ENCODE measurements at regions not wholly inside any gene's neighbourhood (a gene's known extent, or its start where the extent isn't known, plus 50 kb on each side); places are given as distances from the start of the nearest gene placed in this dataset.

- DNase-seq = no peak
Measured at GRCh38 chr3:72591522-72592421, 256.5 kb downstream of the SHQ1 start.

- DNase-seq = no peak
Measured at GRCh38 chr3:72590732-72591221, 257.5 kb downstream of the SHQ1 start.

GRCh38 chr3:72587282-72587681, 261.0 kb downstream of the SHQ1 start:
- DNase-seq = no peak

- DNase-seq = no peak
Measured at GRCh38 chr3:72586694-72587093, 261.6 kb downstream of the SHQ1 start.

GRCh38 chr3:72585966-72586365, 262.3 kb downstream of the SHQ1 start:
- DNase-seq = no peak

DNA sequence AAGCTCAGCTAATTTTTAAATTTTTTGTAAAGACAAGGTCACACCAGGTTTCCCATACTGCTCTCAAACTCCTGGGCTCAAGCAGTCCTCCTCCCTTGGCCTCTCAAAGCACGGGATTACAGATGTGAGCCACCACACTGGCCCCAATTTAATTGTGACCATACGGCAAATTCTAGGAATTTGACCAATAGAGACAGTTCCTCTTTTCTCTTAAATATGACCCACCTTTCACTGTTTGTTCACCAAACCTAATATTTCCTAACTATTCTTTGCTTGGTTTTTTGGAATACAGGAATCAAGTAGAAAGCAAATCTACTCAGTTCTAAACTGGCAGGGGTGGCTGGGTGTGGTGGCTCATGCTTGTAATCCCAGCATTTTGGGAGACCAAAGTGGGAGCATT, 264.0 kb downstream of the SHQ1 start:
- DNase-seq = no peak

DNA sequence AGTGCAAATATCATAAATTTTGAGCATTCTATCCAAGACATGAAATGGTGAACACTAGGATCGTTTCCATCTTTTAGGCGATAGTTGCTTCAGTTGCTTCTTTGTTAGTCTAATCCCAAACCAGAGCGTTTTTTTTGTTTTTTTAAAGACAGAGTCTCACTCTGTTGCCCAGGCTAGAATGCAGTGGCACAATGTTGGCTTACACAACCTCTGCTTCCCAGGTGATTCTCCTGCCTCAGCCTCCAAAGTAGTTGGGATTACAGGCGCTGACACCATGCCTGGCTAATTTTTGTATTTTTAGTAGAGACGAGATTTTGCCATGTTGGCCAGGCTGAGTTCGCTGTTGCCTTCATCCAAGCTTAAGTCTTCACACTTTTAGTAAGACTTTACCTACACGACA, 265.3 kb downstream of the SHQ1 start:
- DNase-seq = no peak

DNA sequence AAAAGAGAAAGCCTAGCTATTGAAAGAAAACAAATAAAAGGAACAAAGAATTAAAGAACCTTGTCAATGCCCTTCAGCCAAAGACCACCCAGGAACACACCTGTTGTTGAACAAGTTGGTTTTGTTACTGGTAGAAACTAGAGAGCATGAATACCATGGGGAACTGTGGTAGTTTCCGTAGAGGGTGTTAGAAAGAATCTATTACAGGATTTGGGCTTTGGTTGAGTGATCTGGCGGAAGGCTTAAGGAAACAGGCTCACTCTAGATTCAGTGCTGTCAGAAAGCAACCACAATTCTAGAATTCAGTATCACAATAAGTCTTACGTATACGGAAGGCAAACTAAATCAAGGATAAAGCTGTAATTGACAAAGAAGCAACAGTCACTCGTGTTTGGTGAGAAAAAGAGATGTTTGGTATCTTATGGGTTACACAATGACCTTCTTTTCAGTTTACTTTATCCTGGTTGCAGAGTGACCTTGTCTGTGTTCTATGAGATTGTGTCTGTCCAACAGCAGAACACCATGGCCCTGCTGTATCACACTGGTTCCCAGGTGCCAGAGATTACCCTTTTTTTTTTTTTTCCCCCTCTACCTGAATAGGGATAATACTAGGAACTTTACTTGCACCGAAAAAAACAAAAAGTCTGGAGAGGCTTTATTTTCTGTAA, 265.9 kb downstream of the SHQ1 start:
- no peak for DNase-seq

DNA sequence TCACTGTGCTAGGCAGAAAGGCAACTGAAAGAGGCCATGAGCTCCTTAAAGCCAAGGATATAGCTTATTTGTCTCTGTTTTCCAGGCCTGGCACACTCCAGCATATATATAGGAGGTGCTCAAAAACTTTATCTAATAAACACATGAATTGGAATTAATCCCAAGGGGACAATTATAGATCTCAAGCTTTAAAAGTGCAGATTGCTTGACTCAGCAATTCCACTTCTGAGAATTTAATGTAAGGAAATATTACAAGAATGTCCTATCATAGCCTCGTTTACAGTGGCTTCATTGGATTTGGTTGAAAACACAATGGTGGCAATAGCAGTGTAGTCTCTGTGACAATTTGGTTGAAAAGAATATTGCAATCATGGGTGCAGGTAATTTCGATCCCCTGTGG, 267.3 kb downstream of the SHQ1 start:
- no peak for DNase-seq

- DNase-seq = no peak
Measured at GRCh38 chr3:72580246-72580756, 267.9 kb downstream of the SHQ1 start.

DNA sequence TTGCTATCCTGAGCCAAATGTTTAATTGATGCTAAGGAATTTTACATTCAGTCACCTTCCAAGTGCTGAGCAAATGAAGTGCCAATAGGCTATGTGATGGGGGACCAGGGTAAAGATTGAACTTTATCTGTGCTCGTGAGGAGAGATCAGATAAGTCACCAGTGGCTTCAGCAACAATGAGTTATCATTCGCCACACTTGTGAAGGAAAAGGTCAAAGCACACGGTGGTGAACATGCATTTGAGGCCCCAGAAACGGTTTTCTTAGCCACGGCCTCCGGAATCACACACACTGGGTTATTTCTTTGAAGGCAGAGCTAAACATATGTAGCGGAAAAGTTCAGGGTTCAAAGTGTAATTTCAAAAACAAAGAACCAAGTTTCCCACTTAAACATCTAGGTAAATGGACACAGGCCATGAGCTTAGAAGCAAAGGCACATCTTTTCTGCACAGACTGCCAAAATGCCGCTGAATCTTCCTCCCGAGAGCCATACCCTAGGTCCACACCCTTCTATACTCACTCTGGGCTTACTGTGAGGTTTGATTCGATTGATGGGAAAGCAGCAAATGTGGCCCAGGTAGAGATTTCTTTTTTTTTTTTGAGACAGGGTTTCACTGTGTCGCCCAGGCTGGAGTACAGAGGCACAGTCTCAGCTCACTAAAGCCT, 268.5 kb downstream of the SHQ1 start:
- DNase-seq = no peak

DNA sequence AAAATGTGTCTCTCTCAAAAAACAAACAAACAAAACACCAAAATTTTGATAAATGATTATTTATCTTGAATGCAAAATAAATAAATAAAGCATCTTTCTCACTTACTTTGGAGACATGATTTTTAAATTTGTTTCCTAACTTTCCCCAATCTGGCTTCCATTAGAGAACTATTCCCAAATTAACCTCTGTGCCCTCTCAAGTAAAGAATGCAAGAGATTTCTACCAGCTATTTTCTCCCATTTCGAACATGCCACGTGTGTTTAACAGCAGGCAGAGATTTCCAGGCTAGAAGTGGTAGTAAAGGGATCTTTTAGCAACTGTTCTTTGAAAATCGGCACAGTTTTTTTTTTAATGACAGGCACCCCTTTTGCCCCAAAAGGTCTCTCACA, 269.1 kb downstream of the SHQ1 start:
- DNase-seq = no peak

GRCh38 chr3:72577190-72577589, 271.1 kb downstream of the SHQ1 start:
- no peak for DNase-seq

DNA sequence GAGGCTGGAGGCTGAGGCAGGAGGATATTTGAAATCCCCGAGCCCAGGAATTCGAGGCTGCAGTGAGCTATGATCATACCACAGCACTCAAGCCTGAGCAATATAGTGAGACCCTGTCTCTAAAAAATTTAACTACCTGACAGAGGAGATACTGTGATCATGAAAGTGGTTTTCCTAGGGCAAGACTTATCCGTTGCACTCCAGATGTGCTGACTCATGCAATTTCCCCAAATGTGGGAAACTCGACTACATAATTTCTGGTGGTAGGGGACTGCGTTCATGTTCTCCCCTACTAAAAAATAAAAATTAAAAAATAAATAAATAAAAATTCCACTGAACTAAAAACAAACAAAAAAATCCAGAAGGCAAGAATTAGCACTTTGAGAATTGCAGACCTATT, 271.7 kb downstream of the SHQ1 start:
- DNase-seq = no peak

DNA sequence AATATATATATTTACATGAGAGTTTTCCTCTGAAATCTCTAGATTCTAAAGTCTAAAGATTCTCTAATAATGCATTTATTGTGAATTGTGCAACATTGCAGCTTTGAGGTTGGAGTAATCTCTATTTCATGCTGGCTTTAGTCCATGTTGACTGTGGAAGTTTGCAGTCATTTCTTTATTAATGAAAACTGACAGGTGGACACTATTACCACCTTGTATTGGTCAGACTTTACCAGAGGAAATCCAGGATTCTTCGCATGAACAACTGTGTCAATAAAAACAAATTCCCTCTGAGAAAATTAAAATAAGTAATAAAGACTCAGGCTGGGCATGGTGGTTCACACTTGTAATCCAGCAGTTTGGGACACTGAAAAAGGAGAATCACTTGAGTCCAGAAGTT, 274.1 kb downstream of the SHQ1 start:
- DNase-seq = no peak

GRCh38 chr3:72573051-72573450, 275.2 kb downstream of the SHQ1 start:
- DNase-seq = no peak

DNA sequence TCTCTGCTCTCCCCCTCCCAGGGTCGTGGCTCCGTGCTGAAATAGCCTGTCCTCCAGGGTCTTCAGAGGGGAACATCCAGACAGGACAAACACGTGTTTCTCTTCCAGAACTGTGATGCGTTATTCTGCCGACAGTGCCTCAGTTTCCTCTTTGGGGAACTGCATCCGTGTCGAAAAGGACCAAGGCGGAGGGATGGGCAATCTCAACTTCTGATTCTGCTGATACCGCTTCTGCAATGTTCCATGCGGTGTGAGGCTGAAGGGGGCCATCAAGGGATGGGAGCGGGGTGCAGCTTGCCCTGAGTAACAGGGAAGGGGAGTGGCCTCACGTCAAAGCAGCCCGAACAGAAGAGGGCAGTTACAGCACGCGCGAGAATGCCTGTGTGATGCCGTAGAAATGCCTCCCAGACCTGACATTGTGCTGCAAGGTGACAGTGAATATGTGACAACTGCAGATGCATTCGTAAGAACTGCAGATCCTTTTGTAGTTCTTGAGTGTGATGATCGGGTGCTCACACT, 275.7 kb downstream of the SHQ1 start:
- no peak for DNase-seq

GRCh38 chr3:72571638-72572114, 276.6 kb downstream of the SHQ1 start:
- DNase-seq = no peak

GRCh38 chr3:72571052-72571451, 277.2 kb downstream of the SHQ1 start:
- DNase-seq = no peak

GRCh38 chr3:72569754-72570440, 278.3 kb downstream of the SHQ1 start:
- DNase-seq = no peak

GRCh38 chr3:72568083-72568482, 280.2 kb downstream of the SHQ1 start:
- DNase-seq = no peak

- no peak for DNase-seq
Measured at GRCh38 chr3:72567474-72567873, 280.8 kb downstream of the SHQ1 start.

All from activated gamma-delta T cell (primary cell).